ENCODE measurements at regions not wholly inside any gene's neighbourhood (a gene's known extent, or its start where the extent isn't known, plus 50 kb on each side); places are given as distances from the start of the nearest gene placed in this dataset.

DNA sequence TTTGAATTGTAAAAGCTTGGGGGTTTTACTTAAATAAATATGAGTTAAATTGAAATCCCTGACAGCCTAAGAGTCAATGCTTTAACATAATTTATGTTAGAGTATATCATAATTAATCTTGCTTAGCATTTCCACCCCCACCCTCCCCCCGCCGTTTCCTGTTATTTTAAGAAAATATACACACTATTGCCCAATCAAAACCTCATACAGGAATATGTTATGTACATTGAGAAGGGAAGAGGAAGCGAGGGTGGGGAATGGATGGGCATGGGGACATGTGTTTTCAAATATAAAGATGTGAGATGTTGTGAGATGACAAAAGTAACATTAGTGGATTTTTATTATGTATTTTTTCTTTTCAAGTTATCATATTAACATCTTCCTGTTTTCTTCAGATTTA lies 561.1 kb upstream of the MEF2C start:
- no peak for DNase-seq (ENCODE audit: low read depth in 3 of 3, low spot score in 2 of 3)

GRCh38 chr5:89443508-89443907 lies 560.5 kb upstream of the MEF2C start:
- no peak for DNase-seq (ENCODE audit: low read depth in 3 of 3, low spot score in 2 of 3)

DNA sequence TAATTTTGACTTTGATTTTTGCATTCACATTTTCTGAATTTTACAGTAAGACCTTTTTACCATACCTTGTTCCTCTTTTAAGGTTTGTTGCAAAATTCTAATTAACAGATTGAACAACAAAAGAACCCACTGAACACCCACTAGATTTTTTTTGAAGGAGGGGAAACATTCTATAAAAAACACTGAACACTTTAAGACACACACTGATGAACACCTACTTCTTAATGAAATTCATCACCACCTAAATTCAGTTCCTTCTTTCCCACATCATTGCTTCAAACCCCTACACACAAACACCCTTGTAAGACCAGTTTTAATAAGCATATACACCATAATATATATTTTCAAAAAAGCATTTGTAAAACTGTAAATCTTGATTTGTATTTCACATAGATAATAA lies 559.0 kb upstream of the MEF2C start:
- no peak for DNase-seq (ENCODE audit: low read depth in 3 of 3, low spot score in 2 of 3)

- DNase-seq (ENCODE audit: low read depth in 3 of 3, low spot score in 2 of 3) = no peak
Observed at GRCh38 chr5:89440670-89441069, 557.7 kb upstream of the MEF2C start.

GRCh38 chr5:89437450-89438435 lies 554.8 kb upstream of the MEF2C start:
- DNase-seq (ENCODE audit: low read depth in 3 of 3, low spot score in 2 of 3) = no peak

- no peak for DNase-seq (ENCODE audit: low read depth in 3 of 3, low spot score in 2 of 3)
Observed at GRCh38 chr5:89436464-89436863, 553.5 kb upstream of the MEF2C start.

DNA sequence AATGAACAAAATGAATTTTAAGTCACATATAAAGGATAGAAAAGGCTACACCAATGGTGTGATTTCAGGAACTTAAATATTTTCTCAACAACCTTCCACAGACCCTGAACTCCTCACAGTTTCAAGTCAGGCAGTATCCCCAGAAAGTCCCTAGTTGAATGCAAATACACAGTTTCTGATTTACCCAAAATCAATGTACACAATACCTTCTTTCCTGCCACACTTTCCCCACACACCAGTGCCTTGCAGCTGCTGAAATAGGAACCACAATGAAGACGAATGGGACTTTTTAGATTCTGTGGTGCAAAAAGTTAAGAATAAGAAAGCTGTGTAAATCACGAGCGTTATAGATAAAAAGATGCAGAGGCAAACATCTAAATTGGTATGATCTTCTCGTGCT lies 552.4 kb upstream of the MEF2C start:
- DNase-seq (ENCODE audit: low read depth in 3 of 3, low spot score in 2 of 3) = no peak

GRCh38 chr5:89428624-89429023 lies 545.6 kb upstream of the MEF2C start:
- DNase-seq (ENCODE audit: low read depth in 3 of 3, low spot score in 2 of 3) = no peak

GRCh38 chr5:89425062-89425461 lies 542.1 kb upstream of the MEF2C start:
- DNase-seq (ENCODE audit: low read depth in 3 of 3, low spot score in 2 of 3) = no peak

DNA sequence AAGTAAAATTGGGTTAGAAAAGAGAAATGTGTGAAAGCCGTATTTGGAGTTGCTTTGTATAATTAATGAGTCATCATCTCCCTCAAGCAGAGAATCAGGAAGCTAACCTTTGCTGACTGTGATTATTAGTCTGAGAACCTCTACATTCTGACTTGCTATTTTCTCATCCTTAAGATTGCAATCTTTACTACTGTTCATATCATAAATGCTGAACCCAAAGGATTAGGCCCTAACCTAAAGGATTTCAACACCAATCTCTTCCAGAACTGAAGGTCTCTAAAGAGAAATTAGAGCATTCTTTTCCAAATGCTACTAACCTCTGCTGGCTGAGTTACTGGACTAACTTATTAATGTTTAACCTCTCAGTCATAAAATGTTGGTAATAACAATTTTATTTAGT lies 538.1 kb upstream of the MEF2C start:
- DNase-seq (ENCODE audit: low read depth in 3 of 3, low spot score in 2 of 3) = no peak

- DNase-seq (ENCODE audit: low read depth in 3 of 3, low spot score in 2 of 3) = no peak
Observed at GRCh38 chr5:89418407-89419085, 535.6 kb upstream of the MEF2C start.

GRCh38 chr5:89417990-89418389 lies 535.0 kb upstream of the MEF2C start:
- DNase-seq (ENCODE audit: low read depth in 3 of 3, low spot score in 2 of 3) = no peak

GRCh38 chr5:89417515-89417914 lies 534.5 kb upstream of the MEF2C start:
- no peak for DNase-seq (ENCODE audit: low read depth in 3 of 3, low spot score in 2 of 3)

- no peak for DNase-seq (ENCODE audit: low read depth in 3 of 3, low spot score in 2 of 3)
Observed at GRCh38 chr5:89411891-89412290, 528.9 kb upstream of the MEF2C start.

GRCh38 chr5:89407054-89407453 lies 524.1 kb upstream of the MEF2C start:
- DNase-seq (ENCODE audit: low read depth in 3 of 3, low spot score in 2 of 3) = no peak

DNA sequence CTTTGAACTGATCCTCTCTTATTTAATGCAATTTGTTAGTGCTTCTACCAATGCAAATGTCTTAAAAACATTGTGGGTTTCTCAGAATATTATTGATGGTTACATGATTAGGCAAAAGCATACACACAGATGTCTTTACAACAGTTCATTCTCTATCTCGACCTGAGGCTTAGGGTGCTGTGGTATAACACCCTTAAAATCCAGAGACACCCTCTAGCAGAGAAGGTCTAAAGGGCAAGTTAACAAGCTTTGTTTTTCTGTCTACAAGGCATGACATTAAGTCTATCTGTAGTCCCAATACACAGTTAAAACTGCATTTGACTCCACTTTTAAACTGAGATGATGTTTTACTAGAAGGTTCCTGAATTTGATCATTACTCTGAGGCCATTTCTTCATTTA lies 518.7 kb upstream of the MEF2C start:
- no peak for DNase-seq (ENCODE audit: low read depth in 3 of 3, low spot score in 2 of 3)

GRCh38 chr5:89401012-89401411 lies 518.0 kb upstream of the MEF2C start:
- no peak for DNase-seq (ENCODE audit: low read depth in 3 of 3, low spot score in 2 of 3)

DNA sequence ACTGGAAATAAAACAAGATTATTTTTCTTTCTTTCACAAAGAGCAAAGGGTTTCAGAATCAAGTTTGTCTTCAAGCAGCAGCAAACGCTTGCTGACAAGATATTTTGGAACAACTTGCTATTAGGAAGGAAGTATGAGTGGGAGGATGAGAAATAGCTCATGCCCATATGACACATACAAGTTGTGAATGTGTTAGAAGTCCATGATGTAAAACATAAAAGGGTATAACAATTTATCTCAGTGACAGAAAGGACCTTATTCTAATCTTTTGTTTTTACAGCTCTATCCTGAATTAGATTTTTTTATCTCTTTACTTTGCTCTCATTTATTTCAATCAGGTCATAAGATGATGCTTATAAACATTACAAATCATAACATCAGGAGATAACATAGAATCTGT lies 516.6 kb upstream of the MEF2C start:
- DNase-seq (ENCODE audit: low read depth in 3 of 3, low spot score in 2 of 3) = no peak

DNA sequence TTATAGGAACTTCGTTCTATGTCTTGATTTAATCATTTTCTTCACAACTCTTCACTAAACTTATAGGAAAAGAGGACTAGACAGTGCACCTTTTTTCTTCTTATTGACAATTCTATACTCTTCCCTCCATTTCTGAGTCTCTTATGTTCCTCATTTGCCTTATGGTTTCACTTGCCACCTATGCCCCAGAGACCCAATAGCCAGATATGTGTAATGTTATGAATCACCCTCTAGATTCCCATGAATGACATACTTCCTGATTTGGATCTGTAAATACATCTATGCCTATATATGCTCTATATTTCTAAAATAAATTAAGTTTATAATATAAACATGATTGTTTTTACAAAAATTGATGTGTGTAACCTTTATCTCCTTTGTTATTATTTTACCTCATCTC lies 514.1 kb upstream of the MEF2C start:
- no peak for DNase-seq (ENCODE audit: low read depth in 3 of 3, low spot score in 2 of 3)

DNA sequence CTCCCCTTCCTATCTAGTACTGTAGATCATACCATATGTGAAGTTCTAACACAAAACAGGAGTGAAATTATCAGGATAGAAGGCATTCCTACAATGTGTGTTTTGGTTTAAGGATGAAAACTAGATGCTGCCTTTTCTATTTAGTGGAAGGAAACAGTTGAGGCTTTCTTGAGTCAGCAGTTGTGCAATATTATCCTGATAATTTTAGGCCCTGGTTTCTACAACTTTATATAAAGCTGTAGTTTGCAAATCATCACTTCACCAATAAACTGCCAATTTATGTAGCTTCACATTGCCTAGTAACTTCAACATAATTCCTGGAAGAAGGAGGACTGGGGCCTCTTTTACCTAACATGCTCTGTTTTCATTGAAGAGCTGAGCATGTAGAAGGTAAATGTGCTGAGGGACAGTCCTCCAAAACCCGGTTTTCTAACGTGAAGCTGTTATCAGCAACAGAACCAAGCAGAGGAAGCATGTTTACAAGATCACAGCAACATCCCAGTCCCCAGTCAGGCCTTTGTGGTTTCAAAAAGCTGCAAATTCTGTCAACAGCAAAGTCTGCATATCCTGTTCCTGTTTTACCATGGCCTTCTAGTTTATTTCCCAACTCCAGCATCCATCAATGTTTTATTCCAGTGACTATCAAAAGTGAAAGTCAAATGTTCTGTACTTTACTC lies 513.4 kb upstream of the MEF2C start:
- no peak for DNase-seq (ENCODE audit: low read depth in 3 of 3, low spot score in 2 of 3)

- no peak for DNase-seq (ENCODE audit: low read depth in 3 of 3, low spot score in 2 of 3)
Observed at GRCh38 chr5:89395111-89395510, 512.1 kb upstream of the MEF2C start.

- no peak for DNase-seq (ENCODE audit: low read depth in 3 of 3, low spot score in 2 of 3)
Observed at GRCh38 chr5:89388872-89389271, 505.9 kb upstream of the MEF2C start.
